Stomach smooth muscle (tissue), 2 donors: ENCODE measurements at regions not wholly inside any gene's neighbourhood (a gene's known extent, or its start where the extent isn't known, plus 50 kb on each side); places are given as distances from the start of the nearest gene placed in this dataset.
"Not testable (repeated sequence)": the region's sequence is repeated elsewhere in the genome, so short reads cannot be mapped to it uniquely, and the experiment has no call there.

ENCODE experiments used
- H3K27ac ChIP-seq: one replicate; pipeline ENCODE4 v1.7.0; 2013; ENCODE audit warnings: mild to moderate bottlenecking, low read length, inconsistent platforms
- H3K27me3 ChIP-seq, 2 donors: one replicate each; pipeline ENCODE4 v1.7.0; 2013; ENCODE audit warnings: low read length in 2 of 2; ENCODE audit not compliant: insufficient read depth in 2 of 2, control insufficient read depth in 1 of 2
- H3K36me3 ChIP-seq, 2 donors: one replicate each; pipeline ENCODE4 v1.7.0; 2013; ENCODE audit warnings: low read length in 2 of 2; ENCODE audit not compliant: control insufficient read depth in 2 of 2, insufficient read depth in 2 of 2
- H3K4me1 ChIP-seq: one replicate; pipeline ENCODE4 v1.7.0; 2013; ENCODE audit warnings: low read length; ENCODE audit not compliant: control insufficient read depth, insufficient read depth
- H3K4me3 ChIP-seq, 2 donors: one replicate each; pipeline ENCODE4 v1.7.0; 2013; ENCODE audit warnings: low read length in 2 of 2
- H3K9ac ChIP-seq, 2 donors: one replicate each; pipeline ENCODE4 v1.7.0; 2013; ENCODE audit warnings: low read length in 2 of 2, mild to moderate bottlenecking in 1 of 2
- H3K9me3 ChIP-seq, 2 donors: one replicate each; pipeline ENCODE4 v1.7.0; 2013; ENCODE audit warnings: low read length in 2 of 2; ENCODE audit not compliant: control insufficient read depth in 2 of 2
- donor health status: healthy.
- donor health status: Pancreatic carcinoma.

DNA sequence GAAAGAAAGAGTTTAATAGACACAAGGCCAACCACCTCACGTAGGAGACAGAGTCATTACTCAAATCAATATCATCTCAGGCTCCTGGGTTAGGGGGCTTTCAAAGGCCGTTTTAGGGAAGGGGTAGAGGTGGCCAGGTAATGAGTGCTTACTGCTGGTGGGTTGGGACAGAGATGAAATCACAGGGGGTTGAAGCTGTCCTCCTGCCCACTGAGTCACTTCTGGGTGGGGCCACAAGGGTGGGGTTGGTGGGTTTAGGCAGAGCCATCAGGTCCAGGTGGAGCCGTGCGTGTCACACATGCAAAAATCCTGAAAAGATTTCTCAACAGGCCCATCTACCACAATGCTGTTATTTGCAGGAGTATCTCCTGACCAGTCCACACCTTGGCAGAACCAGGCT, 167.0 kb upstream of the EXOC2 start:
- H3K4me1 ChIP-seq: no peaks in the 10 kb centered on the region
- H3K4me3 ChIP-seq: no peak overlapping the region
- H3K27ac ChIP-seq: no peak overlapping the region
- no peaks in the 10 kb centered on the region for H3K9me3 ChIP-seq
- no peaks in the 10 kb centered on the region for H3K36me3 ChIP-seq
- H3K9ac ChIP-seq: no peak overlapping the region
- H3K27me3 ChIP-seq: no peaks in the 10 kb centered on the region

- Histone ChIP-seq H3K27me3 (no peaks in the 10 kb centered on the region), H3K4me1 (no peaks in the 10 kb centered on the region), H3K9me3 (no peaks in the 10 kb centered on the region), H3K27ac (no peak overlapping the region), H3K4me3 (no peak overlapping the region), H3K9ac (no peak overlapping the region), H3K36me3 (no peaks in the 10 kb centered on the region)
Measured at GRCh38 chr6:854406-855118, 161.6 kb upstream of the EXOC2 start.

- H3K4me3 ChIP-seq, H3K27ac ChIP-seq, H3K4me1 ChIP-seq, H3K36me3 ChIP-seq, H3K27me3 ChIP-seq, H3K9ac ChIP-seq, H3K9me3 ChIP-seq: not testable (repeated sequence)
Measured at GRCh38 chr6:852216-852615, 159.3 kb upstream of the EXOC2 start.

DNA sequence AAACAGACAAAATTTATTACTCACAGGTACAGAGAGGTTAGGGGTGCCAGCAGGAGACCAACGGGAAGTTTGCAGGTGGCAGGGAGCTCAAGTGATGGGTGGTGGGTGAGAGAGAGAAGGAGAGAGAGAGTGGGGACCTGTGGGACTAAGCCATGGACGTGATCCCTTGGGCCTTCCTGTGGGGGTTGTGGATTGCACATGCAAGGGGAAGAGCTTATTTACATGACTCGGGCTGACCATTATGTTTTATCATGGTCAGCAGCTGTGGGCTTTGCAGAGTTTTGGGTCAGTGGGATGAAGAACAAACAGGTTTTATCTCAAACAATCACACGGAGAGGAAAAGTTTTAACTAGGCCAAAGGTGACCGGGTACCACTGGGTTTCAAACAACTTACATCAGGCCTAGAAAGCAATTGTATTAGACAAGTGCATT, 156.2 kb upstream of the EXOC2 start:
- no peaks in the 10 kb centered on the region for H3K9me3 ChIP-seq
- H3K9ac ChIP-seq: no peak overlapping the region
- H3K4me1 ChIP-seq: no peaks in the 10 kb centered on the region
- H3K27ac ChIP-seq: no peak overlapping the region
- no peak overlapping the region for H3K4me3 ChIP-seq
- no peaks in the 10 kb centered on the region for H3K36me3 ChIP-seq
- no peaks in the 10 kb centered on the region for H3K27me3 ChIP-seq

DNA sequence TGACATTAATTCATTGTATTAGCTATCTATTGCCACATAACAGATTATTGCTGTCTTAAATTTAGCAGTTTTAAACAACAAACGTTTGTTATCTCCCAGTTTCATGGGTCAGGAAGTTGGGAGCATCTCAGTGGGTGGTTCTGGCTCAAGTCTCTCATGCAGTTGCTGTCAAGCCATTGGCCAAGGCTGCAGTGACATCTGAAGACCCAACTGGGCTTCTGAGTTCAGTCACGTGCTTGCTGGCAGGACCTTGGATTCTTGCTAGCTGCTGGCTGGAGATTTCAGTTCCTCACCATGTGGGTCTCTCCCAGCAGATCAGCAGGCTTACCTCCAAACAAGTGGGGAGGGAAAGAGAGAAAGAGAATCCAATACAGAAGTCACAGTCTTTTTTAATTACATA, 152.6 kb upstream of the EXOC2 start:
- H3K27me3 ChIP-seq: peaks cover 3 to 4% of the 10 kb centered on the region in 2 donors

DNA sequence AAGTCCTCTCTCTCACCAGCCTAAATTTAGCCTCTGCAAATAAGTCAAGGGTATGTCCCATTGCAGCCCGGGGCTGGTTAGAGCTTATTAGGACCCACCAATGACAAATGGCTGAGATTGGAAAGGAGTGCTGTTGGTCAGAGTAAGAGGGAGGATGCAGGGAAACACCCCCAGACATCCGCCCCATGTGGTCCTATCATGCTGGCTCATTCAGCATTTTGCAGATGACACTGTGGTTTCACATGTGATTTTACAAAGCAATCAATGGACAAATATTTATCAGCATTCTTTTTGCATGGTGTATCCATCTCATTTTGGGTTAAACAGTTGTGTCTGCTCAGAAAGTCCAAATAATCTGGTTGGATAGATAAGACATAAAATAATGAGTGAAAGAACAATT, 152.2 kb upstream of the EXOC2 start:
- H3K27ac ChIP-seq: no peak overlapping the region
- H3K9me3 ChIP-seq: no peaks in the 10 kb centered on the region
- no peaks in the 10 kb centered on the region for H3K36me3 ChIP-seq
- H3K4me3 ChIP-seq: no peak overlapping the region
- no peak overlapping the region for H3K9ac ChIP-seq
- H3K27me3 ChIP-seq: peaks cover 3 to 4% of the 10 kb centered on the region in 2 donors
- no peaks in the 10 kb centered on the region for H3K4me1 ChIP-seq

More for the DNA sequence above, 152.6 kb upstream of the EXOC2 start:
- no peaks in the 10 kb centered on the region for H3K4me1 ChIP-seq
- H3K9ac ChIP-seq: no peak overlapping the region
- H3K4me3 ChIP-seq: no peak overlapping the region
- H3K9me3 ChIP-seq: no peaks in the 10 kb centered on the region
- no peaks in the 10 kb centered on the region for H3K36me3 ChIP-seq
- H3K27ac ChIP-seq: no peak overlapping the region

DNA sequence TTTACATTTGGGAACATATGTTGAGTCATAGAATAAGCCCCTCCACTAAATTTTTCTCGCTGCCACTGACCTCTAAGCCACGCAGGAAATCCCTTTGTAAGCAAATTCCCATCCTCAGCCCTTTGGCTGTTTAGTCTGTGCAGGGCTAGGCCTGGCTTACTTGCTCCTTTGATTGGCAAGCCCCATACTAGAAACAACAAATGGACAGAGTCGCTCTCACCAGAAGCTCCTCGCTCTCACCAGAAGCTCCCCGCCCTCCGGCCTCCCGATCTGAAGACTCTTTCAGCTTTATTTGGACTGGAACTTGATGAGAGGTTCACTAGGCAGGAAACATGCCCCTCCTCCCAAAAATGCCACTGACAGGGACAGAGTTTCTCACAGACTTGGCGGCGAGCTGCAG, 149.2 kb upstream of the EXOC2 start:
- Histone ChIP-seq H3K36me3 (no peaks in the 10 kb centered on the region), H3K9me3 (no peaks in the 10 kb centered on the region), H3K27ac (no peak overlapping the region), H3K4me3 (no peak overlapping the region), H3K27me3 (peaks cover 3 to 4% of the 10 kb centered on the region in 2 donors), H3K9ac (no peak overlapping the region), H3K4me1 (no peaks in the 10 kb centered on the region)

- H3K4me3 ChIP-seq: no peak overlapping the region
- no peaks in the 10 kb centered on the region for H3K36me3 ChIP-seq
- no peaks in the 10 kb centered on the region for H3K4me1 ChIP-seq
- no peak overlapping the region for H3K9ac ChIP-seq
- no peak overlapping the region for H3K27ac ChIP-seq
- H3K9me3 ChIP-seq: no peaks in the 10 kb centered on the region
- H3K27me3 ChIP-seq: peaks cover 3 to 4% of the 10 kb centered on the region in 2 donors
Measured at GRCh38 chr6:841569-841968, 148.6 kb upstream of the EXOC2 start.

DNA sequence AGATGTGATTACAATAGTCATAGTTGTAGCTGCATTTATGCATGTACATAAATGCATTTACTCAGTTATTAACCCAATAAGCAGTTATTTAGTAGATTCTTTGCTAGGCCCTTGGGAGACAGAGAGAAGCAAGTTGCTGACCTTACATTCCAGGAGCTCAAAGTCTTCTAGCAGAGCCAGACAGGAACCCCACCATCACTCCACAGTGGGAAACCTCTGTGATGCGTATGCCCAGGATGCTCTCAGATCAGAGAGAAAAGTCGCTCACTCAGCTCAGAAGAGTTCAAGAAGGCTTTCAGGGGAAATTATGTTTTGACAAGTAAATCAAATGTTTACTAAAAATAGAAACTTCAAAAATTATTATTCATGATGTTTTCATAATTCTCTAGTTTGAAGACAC, 146.3 kb upstream of the EXOC2 start:
- Histone ChIP-seq H3K36me3 (no peaks in the 10 kb centered on the region), H3K27me3 (peaks cover 3 to 4% of the 10 kb centered on the region in 2 donors), H3K4me1 (peaks cover 7% of the 10 kb centered on the region)

GRCh38 chr6:837380-837779, 144.4 kb upstream of the EXOC2 start:
- no peaks in the 10 kb centered on the region for H3K9me3 ChIP-seq
- H3K4me1 ChIP-seq: peaks cover 7% of the 10 kb centered on the region
- H3K36me3 ChIP-seq: no peaks in the 10 kb centered on the region

More for the DNA sequence above, 146.3 kb upstream of the EXOC2 start:
- Histone ChIP-seq H3K9ac (no peak overlapping the region), H3K4me3 (no peak overlapping the region), H3K27ac (no peak overlapping the region), H3K9me3 (no peaks in the 10 kb centered on the region)

GRCh38 chr6:836276-836853, 143.4 kb upstream of the EXOC2 start:
- Histone ChIP-seq H3K9ac (no peak overlapping the region), H3K27ac (no peak overlapping the region), H3K4me3 (no peak overlapping the region), H3K9me3 (no peaks in the 10 kb centered on the region), H3K36me3 (no peaks in the 10 kb centered on the region), H3K4me1 (peaks cover 7% of the 10 kb centered on the region), H3K27me3 (no peaks in the 10 kb centered on the region)

More at GRCh38 chr6:837380-837779, 144.4 kb upstream of the EXOC2 start:
- Histone ChIP-seq H3K4me3 (no peak overlapping the region), H3K27ac (no peak overlapping the region), H3K9ac (no peak overlapping the region), H3K27me3 (peaks cover 3 to 4% of the 10 kb centered on the region in 2 donors)
